Sigmoid colon (tissue), 6 donors: ENCODE measurements at regions not wholly inside any gene's neighbourhood (a gene's known extent, or its start where the extent isn't known, plus 50 kb on each side); places are given as distances from the start of the nearest gene placed in this dataset.

Source experiments
- DNase-seq: peaks from one replicate; pipeline ENCODE4 v3.0.0-alpha.2; 2019
- H3K27ac ChIP-seq, 4 donors: fragments of 200-600 bp; sonication (generic); one replicate each; pipeline ENCODE4 v1.5.1; 2016 to 2019; ENCODE audit warnings: mild to moderate bottlenecking in 1 of 4
- H3K27me3 ChIP-seq, 3 donors: fragments of 200-600 bp; sonication (generic); one replicate each; pipeline ENCODE4 v1.5.1; 2019; ENCODE audit warnings: mild to moderate bottlenecking in 1 of 3
- H3K36me3 ChIP-seq, 4 donors: fragments of 200-600 bp; sonication (generic); one replicate each; pipeline ENCODE4 v1.5.1; 2016 to 2019
- H3K4me1 ChIP-seq, 4 donors: fragments of 200-600 bp; sonication (generic); one replicate each; pipeline ENCODE4 v1.5.1; 2017 to 2019
- H3K4me3 ChIP-seq, 4 donors: fragments of 200-600 bp; sonication (generic); one replicate each; pipeline ENCODE4 v1.5.1; 2017 to 2019; ENCODE audit warnings: mild to moderate bottlenecking in 2 of 4, moderate library complexity in 1 of 4
- H3K9me3 ChIP-seq, 4 donors: fragments of 200-600 bp in 3 of 4; sonication (generic) in 3 of 4; one replicate each; pipeline versions ENCODE4 v1.5.1 to v1.6.1; 2013 to 2019
- EP300 ChIP-seq, 4 donors: sonication (generic); formaldehyde crosslinking; IDR thresholded peaks; one replicate each; pipeline ENCODE4 v1.6.1; 2017; ENCODE audit warnings: antibody characterized with exemption in 4 of 4
- POLR2A ChIP-seq, 2 donors: fragments of 450-650 bp; IDR thresholded peaks; one replicate each; pipeline ENCODE4 v1.6.1; 2016; ENCODE audit warnings: antibody characterized with exemption in 2 of 2, mild to moderate bottlenecking in 2 of 2, moderate library complexity in 2 of 2
- POLR2AphosphoS5 ChIP-seq, 4 donors: sonication (generic); formaldehyde crosslinking; IDR thresholded peaks; one replicate each; pipeline ENCODE4 v1.6.1; 2017; ENCODE audit warnings: antibody characterized with exemption in 4 of 4
- WGBS, 2 donors: extraction: QIAGEN DNeasy Blood & Tissue Kit; methylation state at CpG; one replicate each; pipeline ENCODE4 v1.1.7; 2013; 5-methylcytosine and 5-hydroxymethylcytosine counted together
- intact Hi-C: fragments of 100-400 bp; cut with DNase I; formaldehyde crosslinking; loops from one replicate; pipeline ENCODE4 v1.15.1; 2023
- TF ChIP-seq, protein P1 (sequence below), 4 experiments: fragments of 450-650 bp in 3 of 4; fragments of 200-600 bp in 1 of 4; IDR thresholded peaks; one replicate each; pipeline ENCODE4 v1.5.1; 2016 to 2019; ENCODE audit warnings: antibody characterized with exemption in 4 of 4, mild to moderate bottlenecking in 3 of 4, moderate library complexity in 2 of 4
- donor health status: healthy with polysubstance abuse.
- donor health status: healthy.

DNA sequence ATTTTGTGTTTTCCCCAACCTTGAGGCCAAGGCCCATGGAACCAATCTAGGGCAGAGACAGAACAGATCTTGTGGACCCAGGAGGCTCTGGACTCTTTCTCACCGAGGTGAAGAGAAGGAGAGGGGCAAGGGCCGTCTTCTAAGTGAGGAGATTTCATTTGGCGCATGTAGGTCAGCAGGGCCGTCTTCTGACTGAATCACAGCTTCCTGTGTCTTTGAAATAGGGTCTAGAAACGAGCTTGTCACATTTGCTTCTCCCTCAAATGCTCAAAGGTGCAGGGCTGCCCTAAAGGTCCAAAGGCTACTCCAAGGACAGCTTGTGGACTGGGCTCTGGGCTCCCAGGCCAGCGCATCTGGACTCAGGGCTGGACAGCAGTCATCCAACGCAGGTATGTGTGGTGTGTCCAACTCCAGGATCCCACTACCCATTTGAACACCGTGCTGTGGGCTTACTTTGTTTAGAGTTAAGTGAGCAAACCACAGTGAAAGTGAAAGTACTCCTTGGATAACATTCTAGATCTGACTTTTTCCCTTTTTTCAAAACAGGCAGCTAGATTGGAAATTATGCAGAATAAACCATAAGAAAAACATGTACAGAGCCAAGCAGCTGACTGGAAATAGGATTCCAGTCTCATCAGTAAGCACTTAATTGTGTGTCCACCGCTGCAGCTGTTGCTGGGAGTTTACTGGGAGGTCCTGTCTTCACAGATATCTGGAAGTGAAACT lies 357.0 kb downstream of the GADD45G start:
- Histone ChIP-seq H3K36me3 (no peaks in the 10 kb centered on the region), H3K27ac (peak overlapping the region in 2 of 4 donors; percentile 37 to 45), H3K4me3 (peak overlapping the region in 2 of 4 donors; percentile 18 to 21), H3K27me3 (no peaks in the 10 kb centered on the region), H3K9me3 (no peaks in the 10 kb centered on the region), H3K4me1 (peaks cover 0 to 18% (median 11%) of the 10 kb centered on the region in 4 donors)
- WGBS, 2 donors, result 61 to 66% methylated on average over 9 of the region's 9 CpGs
- intact Hi-C loops, result no loop called here
- TF ChIP-seq, protein P1, sequence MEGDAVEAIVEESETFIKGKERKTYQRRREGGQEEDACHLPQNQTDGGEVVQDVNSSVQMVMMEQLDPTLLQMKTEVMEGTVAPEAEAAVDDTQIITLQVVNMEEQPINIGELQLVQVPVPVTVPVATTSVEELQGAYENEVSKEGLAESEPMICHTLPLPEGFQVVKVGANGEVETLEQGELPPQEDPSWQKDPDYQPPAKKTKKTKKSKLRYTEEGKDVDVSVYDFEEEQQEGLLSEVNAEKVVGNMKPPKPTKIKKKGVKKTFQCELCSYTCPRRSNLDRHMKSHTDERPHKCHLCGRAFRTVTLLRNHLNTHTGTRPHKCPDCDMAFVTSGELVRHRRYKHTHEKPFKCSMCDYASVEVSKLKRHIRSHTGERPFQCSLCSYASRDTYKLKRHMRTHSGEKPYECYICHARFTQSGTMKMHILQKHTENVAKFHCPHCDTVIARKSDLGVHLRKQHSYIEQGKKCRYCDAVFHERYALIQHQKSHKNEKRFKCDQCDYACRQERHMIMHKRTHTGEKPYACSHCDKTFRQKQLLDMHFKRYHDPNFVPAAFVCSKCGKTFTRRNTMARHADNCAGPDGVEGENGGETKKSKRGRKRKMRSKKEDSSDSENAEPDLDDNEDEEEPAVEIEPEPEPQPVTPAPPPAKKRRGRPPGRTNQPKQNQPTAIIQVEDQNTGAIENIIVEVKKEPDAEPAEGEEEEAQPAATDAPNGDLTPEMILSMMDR (IDR thresholded peaks at IDR 0.05), result no peak
- TF ChIP-seq POLR2AphosphoS5 (IDR thresholded peaks at IDR 0.05) (no peak), POLR2A (IDR thresholded peaks at IDR 0.05) (no peak), EP300 (IDR thresholded peaks at IDR 0.05) (no peak)
- no peak for DNase-seq

DNA sequence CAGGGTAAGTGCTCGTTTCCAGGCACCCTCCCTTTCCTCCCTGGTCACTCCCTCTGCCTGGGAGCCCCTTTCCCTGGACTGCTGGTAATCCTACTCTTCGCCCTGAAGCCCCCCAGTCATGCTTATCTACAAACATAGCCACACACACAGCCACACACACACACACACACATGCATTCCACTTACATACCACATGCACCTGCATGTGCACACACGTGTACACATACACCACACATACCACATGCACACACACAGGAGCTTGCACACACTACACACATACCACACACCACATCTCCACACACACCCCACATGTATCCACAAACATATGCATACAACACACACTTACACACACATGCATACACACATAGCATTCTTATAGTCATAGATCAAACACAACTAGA lies 358.5 kb downstream of the GADD45G start:
- Histone ChIP-seq H3K27me3 (no peaks in the 10 kb centered on the region), H3K27ac (no peak overlapping the region), H3K9me3 (no peaks in the 10 kb centered on the region), H3K36me3 (no peaks in the 10 kb centered on the region), H3K4me3 (no peak overlapping the region), H3K4me1 (peaks cover 0 to 10% (median 5%) of the 10 kb centered on the region in 4 donors)
- TF ChIP-seq, protein P1 (IDR thresholded peaks at IDR 0.05), result no peak
- TF ChIP-seq EP300 (IDR thresholded peaks at IDR 0.05), result no peak
- TF ChIP-seq POLR2A (IDR thresholded peaks at IDR 0.05), result no peak
- no peak for TF ChIP-seq POLR2AphosphoS5 (IDR thresholded peaks at IDR 0.05)
- WGBS, 2 donors, result 58 to 92% methylated on average over 3 of the region's 3 CpGs
- no peak for DNase-seq
- intact Hi-C loops, result no loop called here

DNA sequence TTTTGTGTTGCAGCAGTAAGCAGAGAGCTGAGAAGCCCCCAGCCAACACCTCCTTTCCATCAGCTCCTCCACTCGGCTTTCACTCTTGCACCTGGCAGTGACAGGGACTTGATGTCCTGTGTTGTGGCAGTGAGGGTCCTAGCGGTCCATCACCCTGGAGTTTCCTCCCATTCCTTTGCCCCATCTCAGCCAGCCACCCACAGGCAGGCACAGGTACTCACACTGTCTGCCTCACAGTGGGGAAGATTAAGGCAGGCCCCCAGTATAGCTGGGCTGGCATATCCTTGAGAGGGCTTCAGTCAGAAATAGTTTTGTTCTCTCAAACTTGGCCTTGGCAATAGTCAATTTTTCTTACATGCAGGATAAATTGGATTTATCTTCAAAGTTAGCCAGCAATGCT lies 362.7 kb downstream of the GADD45G start:
- H3K36me3 ChIP-seq, result no peaks in the 10 kb centered on the region
- WGBS, 2 donors, result 68 to 86% methylated on average over 2 of the region's 2 CpGs
- no peak overlapping the region for H3K27ac ChIP-seq
- H3K4me1 ChIP-seq, result peaks cover 0 to 10% (median 6%) of the 10 kb centered on the region in 4 donors
- H3K9me3 ChIP-seq, result no peaks in the 10 kb centered on the region
- no peak overlapping the region for H3K4me3 ChIP-seq
- intact Hi-C loops, result no loop called here
- TF ChIP-seq, protein P1 (IDR thresholded peaks at IDR 0.05), result no peak
- no peak for TF ChIP-seq EP300 (IDR thresholded peaks at IDR 0.05)
- no peak for TF ChIP-seq POLR2AphosphoS5 (IDR thresholded peaks at IDR 0.05)
- no peak for DNase-seq
- no peaks in the 10 kb centered on the region for H3K27me3 ChIP-seq

DNA sequence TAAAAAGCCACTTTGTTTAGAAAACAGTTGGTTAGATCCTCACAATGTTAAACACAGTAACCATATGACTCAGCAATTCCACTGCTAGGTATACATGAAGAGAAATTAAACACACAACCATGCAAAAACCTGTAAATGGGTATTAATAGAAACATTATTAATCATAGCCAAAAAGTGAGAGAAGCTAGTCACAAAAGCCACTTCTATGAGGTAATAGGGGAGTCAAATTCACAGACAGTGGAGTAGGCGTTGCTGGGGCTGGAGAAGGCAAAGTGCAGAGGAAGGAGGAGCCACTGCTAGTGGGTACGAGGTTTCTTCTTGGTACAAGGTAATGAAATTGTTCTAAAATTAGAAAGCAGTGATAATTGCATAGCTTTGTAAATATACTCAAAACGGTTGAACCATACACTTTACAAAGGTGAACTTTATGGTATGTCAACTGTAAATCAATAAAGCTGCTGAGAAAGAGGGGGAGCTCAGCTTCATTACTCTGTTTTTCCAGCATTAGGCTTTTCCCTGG lies 364.4 kb downstream of the GADD45G start:
- Histone ChIP-seq H3K36me3 (no peaks in the 10 kb centered on the region), H3K27me3 (no peaks in the 10 kb centered on the region), H3K4me3 (no peak overlapping the region), H3K4me1 (peaks cover 0 to 10% (median 6%) of the 10 kb centered on the region in 4 donors), H3K9me3 (no peaks in the 10 kb centered on the region), H3K27ac (no peak overlapping the region)
- intact Hi-C loops, result no loop called here
- no peak for TF ChIP-seq EP300 (IDR thresholded peaks at IDR 0.05)
- TF ChIP-seq POLR2A (IDR thresholded peaks at IDR 0.05), result no peak
- TF ChIP-seq POLR2AphosphoS5 (IDR thresholded peaks at IDR 0.05), result no peak
- TF ChIP-seq, protein P1 (IDR thresholded peaks at IDR 0.05), result no peak
- DNase-seq, result no peak
- 8 to 22% methylated on average over 3 of the region's 3 CpGs for WGBS, 2 donors
